Thoracic aorta (tissue), 2 donors: ENCODE measurements at regions not wholly inside any gene's neighbourhood (a gene's known extent, or its start where the extent isn't known, plus 50 kb on each side); places are given as distances from the start of the nearest gene placed in this dataset.

Experiments
- ATAC-seq: fragments of 150-250 bp; one replicate; pipeline ENCODE4 v1.8.0; 2017; ENCODE audit warnings: low read depth; ENCODE audit not compliant: insufficient number of reproducible peaks, low FRiP score
- DNase-seq: peaks from one replicate; pipeline ENCODE4 v3.0.0-alpha.2; 2020; ENCODE audit warnings: low spot score
- H3K27ac ChIP-seq, 2 donors: fragments of 200-600 bp; sonication (generic); 1 replicate in 1 of 2; 2 replicates in 1 of 2; pipeline ENCODE4 v1.5.1; 2016; ENCODE audit warnings: mild to moderate bottlenecking in 2 of 2, moderate library complexity in 2 of 2
- H3K27me3 ChIP-seq: fragments of 200-600 bp; sonication (generic); replicated peaks from 2 replicates; pipeline ENCODE4 v1.6.0; 2016; ENCODE audit warnings: mild to moderate bottlenecking; ENCODE audit not compliant: insufficient read depth
- H3K36me3 ChIP-seq: fragments of 200-600 bp; sonication (generic); one replicate; pipeline ENCODE4 v1.5.1; 2016
- H3K4me1 ChIP-seq, 2 donors: fragments of 200-600 bp; sonication (generic); 1 replicate in 1 of 2; 2 replicates in 1 of 2; pipeline versions ENCODE4 v1.5.1 to v1.6.0; 2016; ENCODE audit warnings: low read depth in 2 of 2, mild to moderate bottlenecking in 1 of 2; ENCODE audit not compliant: control insufficient read depth in 1 of 2
- H3K4me3 ChIP-seq: fragments of 200-600 bp; sonication (generic); 2 replicates; pipeline ENCODE4 v1.5.1; 2016; ENCODE audit warnings: mild to moderate bottlenecking
- H3K9me3 ChIP-seq: fragments of 200-600 bp; sonication (generic); 2 replicates; pipeline ENCODE4 v1.5.1; 2016
- CTCF ChIP-seq: fragments of 200-600 bp; sonication (generic); IDR thresholded peaks from one replicate; pipeline ENCODE4 v1.5.1; 2019; ENCODE audit warnings: antibody characterized with exemption

GRCh38 chr2:56017784-56018183 lies 94.2 kb upstream of the EFEMP1 start:
- DNase-seq (no peak), ATAC-seq (no peak)
- H3K9me3 ChIP-seq = no peaks in the 10 kb centered on the region
- no peak for TF ChIP-seq CTCF
- no peak overlapping the region for H3K27ac ChIP-seq
- no peaks in the 10 kb centered on the region for H3K27me3 ChIP-seq
- H3K4me1 ChIP-seq = no peaks in the 10 kb centered on the region
- no peaks in the 10 kb centered on the region for H3K36me3 ChIP-seq
- no peak overlapping the region for H3K4me3 ChIP-seq

- H3K27me3 ChIP-seq = no peaks in the 10 kb centered on the region
- ATAC-seq = no peak
Measured at GRCh38 chr2:56018267-56018666, 94.7 kb upstream of the EFEMP1 start.

GRCh38 chr2:56021136-56021474 lies 97.5 kb upstream of the EFEMP1 start:
- H3K9me3 ChIP-seq = no peaks in the 10 kb centered on the region
- H3K36me3 ChIP-seq = no peaks in the 10 kb centered on the region
- no peak for ATAC-seq
- H3K4me1 ChIP-seq = no peaks in the 10 kb centered on the region
- H3K27me3 ChIP-seq = no peaks in the 10 kb centered on the region
- H3K27ac ChIP-seq = no peak overlapping the region
- DNase-seq = no peak
- no peak for TF ChIP-seq CTCF
- no peak overlapping the region for H3K4me3 ChIP-seq

More at GRCh38 chr2:56018267-56018666, 94.7 kb upstream of the EFEMP1 start:
- no peaks in the 10 kb centered on the region for H3K36me3 ChIP-seq
- no peaks in the 10 kb centered on the region for H3K4me1 ChIP-seq
- no peak for DNase-seq
- no peaks in the 10 kb centered on the region for H3K9me3 ChIP-seq
- H3K4me3 ChIP-seq = no peak overlapping the region
- H3K27ac ChIP-seq = no peak overlapping the region
- no peak for TF ChIP-seq CTCF

- Histone ChIP-seq H3K4me1 (no peaks in the 10 kb centered on the region), H3K27ac (no peak overlapping the region), H3K4me3 (no peak overlapping the region), H3K9me3 (no peaks in the 10 kb centered on the region), H3K27me3 (no peaks in the 10 kb centered on the region), H3K36me3 (no peaks in the 10 kb centered on the region)
- ATAC-seq (no peak), DNase-seq (no peak)
- TF ChIP-seq CTCF = no peak
Measured at GRCh38 chr2:56021579-56021978, 98.0 kb upstream of the EFEMP1 start.

GRCh38 chr2:56025469-56026193 lies 102.0 kb upstream of the EFEMP1 start:
- no peak for ATAC-seq
- Histone ChIP-seq H3K4me1 (no peaks in the 10 kb centered on the region), H3K36me3 (no peaks in the 10 kb centered on the region), H3K27ac (no peak overlapping the region), H3K27me3 (no peaks in the 10 kb centered on the region), H3K4me3 (no peak overlapping the region), H3K9me3 (no peaks in the 10 kb centered on the region)
- no peak for DNase-seq
- TF ChIP-seq CTCF = no peak
